GM23338 (cell line): ENCODE measurements at regions not wholly inside any gene's neighbourhood (a gene's known extent, or its start where the extent isn't known, plus 50 kb on each side); places are given as distances from the start of the nearest gene placed in this dataset.

ENCODE experiments used
- ATAC-seq: fragments of 200-7000 bp; cut with Tn5 transposase; 3 replicates; pipeline ENCODE4 v1.9.1; 2020
- DNase-seq: peaks from one replicate; pipeline ENCODE4 v3.0.0-alpha.2; 2015; ENCODE audit warnings: low spot score
- H2AFZ ChIP-seq: fragments of 200-600 bp; sonication (generic); 2 replicates; pipeline ENCODE4 v1.8.0; 2016; ENCODE audit warnings: antibody characterized with exemption, mild to moderate bottlenecking, moderate library complexity
- H3F3A ChIP-seq: fragments of 200-600 bp; sonication (generic); replicated peaks from 2 replicates; pipeline ENCODE4 v1.8.0; 2017; ENCODE audit warnings: antibody characterized with exemption, mixed run types, low read depth
- H3K27ac ChIP-seq: fragments of 200-600 bp; sonication (generic); 2 replicates; pipeline ENCODE4 v1.6.1; 2016; ENCODE audit warnings: low read depth
- H3K27me3 ChIP-seq: fragments of 200-600 bp; sonication (generic); 2 replicates; pipeline ENCODE4 v1.8.0; 2016; ENCODE audit warnings: mild to moderate bottlenecking, mixed run types, moderate library complexity; ENCODE audit not compliant: insufficient read depth
- H3K36me3 ChIP-seq: fragments of 200-600 bp; sonication (generic); 2 replicates; pipeline ENCODE4 v1.8.0; 2016; ENCODE audit warnings: mild to moderate bottlenecking; ENCODE audit not compliant: insufficient read depth
- H3K4me1 ChIP-seq: fragments of 200-600 bp; sonication (generic); 2 replicates; pipeline ENCODE4 v1.8.0; 2016; ENCODE audit warnings: mild to moderate bottlenecking, moderate library complexity; ENCODE audit not compliant: insufficient read depth
- H3K4me2 ChIP-seq: fragments of 200-600 bp; sonication (generic); 2 replicates; pipeline ENCODE4 v1.7.1; 2017; ENCODE audit warnings: mixed run types
- H3K4me3 ChIP-seq: fragments of 200-600 bp; sonication (generic); 2 replicates; pipeline ENCODE4 v1.6.1; 2016; ENCODE audit warnings: mixed run types
- H3K79me2 ChIP-seq: fragments of 200-600 bp; sonication (generic); replicated peaks from 2 replicates; pipeline ENCODE4 v1.8.0; 2017; ENCODE audit warnings: mild to moderate bottlenecking; ENCODE audit not compliant: insufficient read depth
- H3K9me2 ChIP-seq: fragments of 200-600 bp; sonication (generic); 2 replicates; pipeline ENCODE4 v1.8.0; 2017; ENCODE audit not compliant: insufficient read depth
- H4K20me1 ChIP-seq: fragments of 200-600 bp; sonication (generic); replicated peaks from 2 replicates; pipeline ENCODE4 v1.8.0; 2017; ENCODE audit warnings: mild to moderate bottlenecking; ENCODE audit not compliant: insufficient read depth
- H3K27ac Mint-ChIP-seq: 2 replicates; pipeline ENCODE4 v1.8.0; 2020; ENCODE audit warnings: inconsistent platforms, mild to moderate bottlenecking, moderate library complexity, mixed read lengths
- H3K27me3 Mint-ChIP-seq: 3 replicates; pipeline ENCODE4 v1.8.0; 2022; ENCODE audit warnings: low read depth, mild to moderate bottlenecking, moderate library complexity, mixed read lengths, inconsistent platforms; ENCODE audit not compliant: insufficient read depth, poor library complexity
- H3K36me3 Mint-ChIP-seq: 3 replicates; pipeline ENCODE4 v1.8.0; 2021; ENCODE audit warnings: low read depth, mild to moderate bottlenecking, inconsistent platforms, moderate library complexity, mixed read lengths
- H3K4me1 Mint-ChIP-seq: 3 replicates; pipeline ENCODE4 v1.8.0; 2020; ENCODE audit warnings: mild to moderate bottlenecking, inconsistent platforms, mixed read lengths
- H3K4me3 Mint-ChIP-seq: 3 replicates; pipeline ENCODE4 v1.8.0; 2021; ENCODE audit warnings: moderate library complexity, mild to moderate bottlenecking, inconsistent platforms, mixed read lengths
- H3K9me3 Mint-ChIP-seq: 3 replicates; pipeline ENCODE4 v1.8.0; 2020; ENCODE audit warnings: moderate library complexity, mild to moderate bottlenecking, inconsistent platforms, mixed read lengths
- ETS1 ChIP-seq: IDR thresholded peaks from 2 replicates; pipeline ENCODE4 v1.6.1; 2016; ENCODE audit warnings: antibody characterized with exemption
- EZH2phosphoT487 ChIP-seq: fragments of 200-600 bp; sonication (generic); IDR thresholded peaks from one replicate; pipeline ENCODE4 v1.8.1; 2018; ENCODE audit warnings: antibody characterized with exemption; ENCODE audit not compliant: unreplicated experiment
- JUNB ChIP-seq: IDR thresholded peaks from one replicate; pipeline ENCODE4 v1.6.1; 2016; ENCODE audit warnings: antibody characterized with exemption; ENCODE audit not compliant: unreplicated experiment
- NANOG ChIP-seq: IDR thresholded peaks from 2 replicates; pipeline ENCODE4 v1.6.1; 2016; ENCODE audit warnings: antibody characterized with exemption, borderline replicate concordance
- POLR2AphosphoS5 ChIP-seq: IDR thresholded peaks from 2 replicates; pipeline ENCODE4 v1.6.1; 2016; ENCODE audit warnings: antibody characterized with exemption, low read depth
- REST ChIP-seq: IDR thresholded peaks from one replicate; pipeline ENCODE4 v1.6.1; 2018; ENCODE audit warnings: antibody characterized with exemption; ENCODE audit not compliant: unreplicated experiment
- ZNF114 ChIP-seq: fragments of 250-450 bp; sonication (Bioruptor Pico); IDR thresholded peaks from 2 replicates; pipeline ENCODE4 v1.5.0; 2020; ENCODE audit warnings: mild to moderate bottlenecking, moderate library complexity
- ZNF331 ChIP-seq: fragments of 250-450 bp; sonication (Bioruptor Pico); IDR thresholded peaks from 2 replicates; pipeline ENCODE4 v1.5.0; 2020; ENCODE audit warnings: low read depth, mild to moderate bottlenecking, moderate library complexity
- TF ChIP-seq, protein P1 (sequence below), 2 experiments: fragments of 200-600 bp in 1 of 2; sonication (generic) in 1 of 2; conservative IDR thresholded peaks; 2 replicates each; pipeline versions ENCODE4 v1.5.1 to v1.6.1; 2016 to 2017; ENCODE audit warnings: antibody characterized with exemption in 2 of 2, low read depth in 2 of 2, mild to moderate bottlenecking in 2 of 2, moderate library complexity in 1 of 2

DNA sequence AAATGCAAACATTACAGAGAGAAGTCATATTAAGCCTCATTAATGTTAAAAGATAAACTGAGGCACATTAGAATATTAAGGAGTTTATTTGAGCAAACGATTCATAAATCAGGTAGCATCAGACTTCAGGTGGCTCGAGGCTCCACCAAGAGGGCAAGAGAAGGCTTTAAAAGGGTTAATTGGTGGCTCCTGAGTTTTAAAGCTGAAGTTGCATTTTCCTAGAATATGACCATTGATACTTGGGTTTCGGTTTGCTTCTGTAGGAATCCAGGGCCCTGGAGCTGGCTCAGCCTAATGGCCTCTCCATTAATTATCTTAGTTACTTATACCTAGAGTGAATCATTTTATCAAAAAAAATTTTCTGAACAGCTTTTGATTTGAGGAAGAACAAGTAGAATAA lies 123.7 kb upstream of the NABP1 start (continued):
- no peak for TF ChIP-seq JUNB
- TF ChIP-seq REST: no peak
- TF ChIP-seq ETS1: no peak
- TF ChIP-seq EZH2phosphoT487: no peak

DNA sequence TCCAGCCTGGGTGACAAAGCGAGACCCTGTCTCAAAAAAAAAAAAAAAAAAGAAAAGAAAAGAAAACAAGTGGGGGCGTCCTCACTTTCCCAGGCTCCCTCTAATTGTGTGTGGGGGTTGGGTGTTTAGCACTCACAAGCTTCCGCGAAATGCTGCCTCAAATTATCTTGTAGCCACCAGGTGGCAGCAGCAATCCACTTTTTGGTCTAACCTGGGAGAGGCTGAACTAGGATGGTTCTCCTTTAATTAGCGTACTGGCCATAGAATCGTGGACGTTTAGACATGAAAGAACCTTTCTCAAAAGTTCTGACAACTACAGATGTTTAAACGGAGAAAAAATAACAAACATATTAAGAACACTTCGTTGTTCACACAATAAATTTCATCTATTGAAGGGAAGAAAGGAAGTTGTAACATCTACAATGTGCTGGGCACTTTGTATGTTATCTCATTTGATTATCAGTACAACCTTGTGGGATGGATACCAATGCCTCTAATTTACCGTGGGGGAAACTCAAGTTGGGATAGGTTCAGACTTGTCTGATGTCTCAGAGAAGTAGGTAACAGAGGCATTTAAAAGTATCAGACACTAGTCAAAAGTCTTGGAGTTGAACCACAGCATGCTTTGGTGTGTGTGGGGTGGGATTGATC lies 122.7 kb upstream of the NABP1 start:
- Mint-ChIP-seq H3K4me3 (no peak overlapping the region), H3K36me3 (no peaks in the 10 kb centered on the region), H3K27me3 (no peaks in the 10 kb centered on the region), H3K27ac (no peak overlapping the region), H3K9me3 (no peaks in the 10 kb centered on the region), H3K4me1 (peaks cover 10% of the 10 kb centered on the region)
- no peak overlapping the region for H3K27ac ChIP-seq
- peak overlapping the region; percentile 3 for H2AFZ ChIP-seq
- peak; percentile 98 for ATAC-seq
- no peaks in the 10 kb centered on the region for H3K9me2 ChIP-seq
- H3K4me3 ChIP-seq: no peak overlapping the region
- H3K27me3 ChIP-seq: no peaks in the 10 kb centered on the region
- H3F3A ChIP-seq: no peaks in the 10 kb centered on the region
- H3K4me2 ChIP-seq: 0 out of 2 replicates have a peak overlapping the region, but pooled peaks have one; percentile 1
- TF ChIP-seq, protein P1, sequence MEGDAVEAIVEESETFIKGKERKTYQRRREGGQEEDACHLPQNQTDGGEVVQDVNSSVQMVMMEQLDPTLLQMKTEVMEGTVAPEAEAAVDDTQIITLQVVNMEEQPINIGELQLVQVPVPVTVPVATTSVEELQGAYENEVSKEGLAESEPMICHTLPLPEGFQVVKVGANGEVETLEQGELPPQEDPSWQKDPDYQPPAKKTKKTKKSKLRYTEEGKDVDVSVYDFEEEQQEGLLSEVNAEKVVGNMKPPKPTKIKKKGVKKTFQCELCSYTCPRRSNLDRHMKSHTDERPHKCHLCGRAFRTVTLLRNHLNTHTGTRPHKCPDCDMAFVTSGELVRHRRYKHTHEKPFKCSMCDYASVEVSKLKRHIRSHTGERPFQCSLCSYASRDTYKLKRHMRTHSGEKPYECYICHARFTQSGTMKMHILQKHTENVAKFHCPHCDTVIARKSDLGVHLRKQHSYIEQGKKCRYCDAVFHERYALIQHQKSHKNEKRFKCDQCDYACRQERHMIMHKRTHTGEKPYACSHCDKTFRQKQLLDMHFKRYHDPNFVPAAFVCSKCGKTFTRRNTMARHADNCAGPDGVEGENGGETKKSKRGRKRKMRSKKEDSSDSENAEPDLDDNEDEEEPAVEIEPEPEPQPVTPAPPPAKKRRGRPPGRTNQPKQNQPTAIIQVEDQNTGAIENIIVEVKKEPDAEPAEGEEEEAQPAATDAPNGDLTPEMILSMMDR (conservative IDR thresholded peaks at IDR 0.05; ENCODE audit: low read depth in 2 of 2): peak; percentile 86 to 92
- no peak for TF ChIP-seq ZNF331 (CRISPR knock-in tag)
- H3K36me3 ChIP-seq: no peaks in the 10 kb centered on the region
- H3K79me2 ChIP-seq: no peaks in the 10 kb centered on the region
- H4K20me1 ChIP-seq: no peaks in the 10 kb centered on the region
- DNase-seq: peak; percentile 92
- H3K4me1 ChIP-seq: no peaks in the 10 kb centered on the region

GRCh38 chr2:191556463-191556862 lies 121.5 kb upstream of the NABP1 start:
- Histone ChIP-seq H4K20me1 (no peaks in the 10 kb centered on the region), H3K36me3 (no peaks in the 10 kb centered on the region), H3F3A (no peaks in the 10 kb centered on the region), H3K4me3 (no peak overlapping the region), H3K4me1 (no peaks in the 10 kb centered on the region), H3K9me2 (no peaks in the 10 kb centered on the region), H3K27me3 (no peaks in the 10 kb centered on the region), H3K27ac (no peak overlapping the region), H3K79me2 (no peaks in the 10 kb centered on the region), H3K4me2 (no peak overlapping the region), H2AFZ (no peak overlapping the region)
- Mint-ChIP-seq H3K27ac (no peak overlapping the region), H3K4me1 (peaks cover 10% of the 10 kb centered on the region), H3K9me3 (no peaks in the 10 kb centered on the region), H3K27me3 (no peaks in the 10 kb centered on the region), H3K36me3 (no peaks in the 10 kb centered on the region), H3K4me3 (no peak overlapping the region)
- DNase-seq (no peak), ATAC-seq (no peak)
- TF ChIP-seq ZNF331 (CRISPR knock-in tag) (no peak), REST (no peak), POLR2AphosphoS5 (no peak), NANOG (no peak), ZNF114 (CRISPR knock-in tag) (no peak)
